GM19455 (cell line): ENCODE measurements at regions not wholly inside any gene's neighbourhood (a gene's known extent, or its start where the extent isn't known, plus 50 kb on each side); places are given as distances from the start of the nearest gene placed in this dataset.

Experiments used
- ATAC-seq: cut with Tn5 transposase; IDR thresholded peaks from one replicate; pipeline ENCODE4 v1.9.1; 2021; ENCODE audit not compliant: unreplicated experiment

DNA sequence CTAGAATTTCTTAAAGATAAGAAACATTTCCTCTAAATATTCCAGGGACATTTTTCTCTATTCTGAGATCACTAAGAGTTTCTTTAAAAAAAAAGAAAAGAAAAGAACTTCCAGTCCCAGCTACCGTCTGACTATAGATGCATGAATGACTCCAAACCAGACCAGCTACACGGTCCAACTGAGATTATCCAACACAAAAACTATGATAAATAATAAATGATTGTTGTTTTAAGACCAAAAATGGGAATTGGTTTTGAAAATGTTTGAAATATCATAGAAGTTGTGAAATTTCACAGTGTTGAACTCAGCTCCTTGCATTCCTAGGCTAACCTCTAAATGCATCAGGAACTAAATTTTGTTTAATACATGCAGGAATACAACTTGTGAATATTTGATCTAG is 1619.6 kb upstream of the LRRTM3 start:
- ATAC-seq: no peak

DNA sequence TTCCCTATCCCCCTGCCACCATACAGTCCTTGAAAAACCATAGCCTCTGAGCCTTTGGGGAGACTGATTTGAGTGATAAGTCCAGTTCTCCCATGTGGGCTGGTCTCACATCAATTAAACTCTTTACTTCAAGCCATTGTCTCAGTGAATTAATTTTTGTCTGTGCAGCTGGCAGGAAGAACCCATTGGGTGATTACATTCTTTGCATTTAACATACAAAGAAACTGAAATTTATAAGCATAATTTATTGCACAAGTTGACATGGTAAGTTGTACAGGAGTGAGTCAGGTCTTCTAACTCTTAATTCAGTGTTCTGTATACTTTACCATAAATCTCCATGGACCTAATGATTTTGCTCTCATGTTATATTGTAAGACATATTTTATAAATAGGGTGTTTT is 1613.0 kb upstream of the LRRTM3 start:
- ATAC-seq: no peak

DNA sequence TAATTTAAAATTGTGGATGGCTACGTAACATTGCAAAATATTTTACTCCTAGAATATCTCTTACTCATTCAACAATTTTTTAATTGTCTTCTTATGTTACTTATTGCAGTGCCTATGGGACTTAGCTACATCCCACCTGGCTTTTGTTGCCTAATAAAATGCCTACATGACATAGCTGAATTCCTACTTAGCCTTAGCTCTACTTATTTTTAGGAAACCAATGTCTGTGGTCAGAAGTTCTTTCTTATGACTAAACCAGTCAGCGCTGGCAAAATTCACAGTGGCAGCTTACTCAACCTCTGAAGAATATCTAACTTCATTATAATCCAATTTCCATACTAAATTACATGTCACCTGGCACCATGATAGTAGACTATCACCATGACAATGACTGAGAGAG is 1612.4 kb upstream of the LRRTM3 start:
- no peak for ATAC-seq

DNA sequence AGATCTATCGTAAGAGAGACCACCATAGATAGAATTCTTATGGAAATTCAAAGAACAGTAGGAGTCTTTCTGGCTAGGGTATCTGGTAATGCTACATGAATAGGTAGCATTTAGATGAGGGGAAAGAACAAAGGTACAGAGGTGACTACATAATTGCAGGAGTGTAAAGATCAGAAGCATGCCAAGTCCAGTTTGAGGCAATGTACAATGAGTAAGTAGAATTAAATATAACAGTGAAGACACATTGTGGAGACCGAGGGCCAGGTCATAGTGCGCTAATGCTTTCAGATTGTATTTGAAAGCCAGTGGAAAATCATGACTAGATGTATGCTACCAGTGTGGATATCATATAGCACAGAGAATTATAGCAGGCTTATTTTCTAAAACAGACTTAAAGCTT is 1611.6 kb upstream of the LRRTM3 start:
- no peak for ATAC-seq

DNA sequence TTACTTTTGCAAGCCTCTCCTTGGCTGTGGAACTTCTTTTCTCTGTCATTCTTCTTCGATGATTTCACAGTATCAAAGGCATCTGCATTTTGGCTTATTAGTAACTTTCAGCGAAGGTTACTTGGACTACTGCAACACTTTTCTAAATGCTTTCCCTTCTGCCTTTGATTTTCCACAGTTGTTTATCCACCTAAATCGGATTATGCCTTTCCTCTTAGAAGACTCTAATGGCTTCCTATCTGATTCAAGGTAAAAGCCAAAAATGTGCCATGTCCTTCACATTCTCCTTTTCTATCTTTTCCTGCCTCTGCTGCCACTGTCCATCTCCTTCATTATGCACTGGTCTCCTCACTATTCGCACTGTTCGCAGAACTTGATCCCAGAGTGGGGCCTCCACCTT is 1606.3 kb upstream of the LRRTM3 start:
- no peak for ATAC-seq

DNA sequence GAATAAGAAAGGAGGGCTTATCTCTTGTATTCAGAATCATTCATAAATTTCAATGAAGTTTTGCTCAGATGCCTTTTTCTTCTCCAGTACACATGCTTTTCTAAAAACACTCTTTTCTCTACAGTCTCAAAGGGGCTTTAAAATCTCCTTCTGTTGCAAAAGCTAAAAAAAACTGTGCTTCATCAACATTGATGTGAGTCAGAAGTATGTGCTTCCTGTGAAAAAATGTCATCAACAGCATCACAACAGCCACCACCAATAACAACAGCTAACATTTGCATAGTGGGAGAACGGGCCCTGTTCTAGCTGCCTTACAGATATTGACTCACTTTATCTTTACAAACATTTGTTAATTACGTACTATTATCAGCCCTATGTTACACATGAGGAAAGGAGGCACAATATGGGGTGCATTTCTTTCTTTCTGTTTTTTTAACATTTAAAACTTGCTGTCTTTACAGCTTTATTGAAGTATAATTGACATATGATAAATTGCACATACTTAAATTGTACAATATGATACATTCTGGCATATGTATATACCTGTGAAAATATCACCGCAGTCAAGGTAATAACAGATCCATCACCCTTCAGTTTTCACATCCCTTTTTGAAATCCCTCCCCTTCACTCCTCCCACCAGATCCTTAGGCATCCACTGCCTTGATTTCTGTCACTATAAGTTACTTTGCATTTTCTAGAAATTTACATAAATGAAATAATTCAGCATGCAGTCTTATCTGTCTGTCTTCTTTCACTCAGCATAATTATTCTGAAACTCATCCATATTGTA is 1605.4 kb upstream of the LRRTM3 start:
- no peak for ATAC-seq

DNA sequence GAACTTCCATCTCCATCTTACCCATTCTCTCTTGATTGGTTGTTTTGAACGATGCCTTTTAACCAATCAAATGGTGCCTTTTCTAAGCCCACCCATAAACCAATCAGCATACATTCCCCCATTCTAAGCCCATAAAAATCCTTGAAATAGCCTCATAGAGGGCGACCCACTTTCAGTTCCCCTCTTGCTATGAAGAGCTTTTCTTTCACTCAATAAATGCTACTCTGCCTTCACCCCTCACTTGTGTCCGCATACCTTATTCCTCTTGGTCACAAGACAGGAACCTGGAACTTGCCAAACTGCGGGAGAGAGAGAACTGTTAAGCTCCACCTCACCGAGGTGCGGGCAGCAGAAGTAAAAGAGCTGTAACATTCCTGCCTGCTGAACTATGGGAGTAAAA is 1602.0 kb upstream of the LRRTM3 start:
- no peak for ATAC-seq

DNA sequence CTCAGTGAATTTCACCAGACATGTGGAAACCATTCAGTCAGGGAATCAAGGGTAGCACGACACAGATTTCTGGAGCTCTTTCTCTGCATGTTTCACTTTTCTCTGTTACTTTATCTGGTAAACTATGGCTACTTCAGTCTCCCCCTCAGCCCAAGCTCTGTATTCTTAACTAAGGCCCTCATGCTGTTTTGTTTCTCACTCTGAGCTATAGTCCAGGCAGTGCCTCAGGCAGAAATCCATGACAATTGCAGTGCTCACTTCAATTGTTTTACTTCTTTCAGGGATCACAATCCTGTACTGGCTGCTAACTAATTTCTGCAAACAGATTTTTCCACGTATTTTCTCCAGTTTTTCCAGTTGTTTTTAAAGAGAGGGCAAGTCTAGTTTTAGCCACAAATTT is 1599.9 kb upstream of the LRRTM3 start:
- ATAC-seq: no peak

DNA sequence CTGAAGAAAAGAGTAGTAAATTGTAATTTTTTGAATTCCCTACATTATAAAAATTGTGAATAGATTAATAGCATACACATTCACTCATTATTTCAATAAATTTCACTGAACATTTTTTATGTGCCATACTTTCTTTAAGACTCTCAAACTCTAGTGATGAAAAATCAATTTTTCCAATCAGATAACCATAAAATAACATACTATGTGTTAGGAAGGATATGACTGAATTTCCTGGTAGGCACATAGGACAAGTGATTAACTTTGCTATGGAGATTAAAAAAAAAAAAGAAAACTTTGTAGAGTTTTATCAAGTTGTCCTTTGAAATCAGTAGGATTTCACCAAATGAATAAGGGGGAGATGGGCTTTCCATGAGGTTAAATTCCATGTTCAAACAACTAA is 1597.3 kb upstream of the LRRTM3 start:
- ATAC-seq: no peak

DNA sequence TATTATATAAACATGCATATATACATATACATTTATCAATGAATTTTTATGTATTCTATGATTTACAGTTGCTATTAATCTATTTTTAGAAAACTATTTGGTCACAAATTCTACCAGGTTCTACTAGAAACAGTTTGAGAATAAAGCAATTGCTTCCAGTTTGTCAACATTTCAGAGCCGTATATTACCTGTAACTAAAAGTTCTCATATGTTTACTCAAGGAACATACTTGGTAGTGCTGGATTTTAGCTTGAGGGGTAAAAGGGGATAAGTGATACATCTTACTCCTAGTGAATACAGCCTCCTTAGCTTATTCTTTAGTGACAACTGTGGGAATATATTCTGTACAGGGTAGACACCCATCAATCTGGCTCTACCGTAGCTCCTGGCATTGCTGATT is 1590.5 kb upstream of the LRRTM3 start:
- no peak for ATAC-seq

DNA sequence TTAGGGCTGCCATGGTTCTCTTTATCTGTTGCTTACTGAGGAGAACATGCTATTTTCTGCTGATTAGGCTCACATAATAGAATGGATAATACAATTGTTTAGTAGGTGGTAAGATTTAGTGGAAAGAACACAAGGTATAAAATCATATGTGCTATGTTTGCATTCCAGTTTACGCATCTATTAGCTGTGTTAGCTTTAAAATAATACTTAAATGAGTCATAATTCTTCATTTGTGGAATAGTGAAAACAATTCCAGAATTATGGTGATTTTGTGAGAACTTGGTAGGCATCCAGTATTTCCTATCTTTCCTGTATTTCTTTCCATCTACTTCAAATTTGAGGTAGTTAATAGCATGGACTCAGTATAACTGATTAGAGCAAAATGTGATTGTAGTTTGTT is 1585.5 kb upstream of the LRRTM3 start:
- ATAC-seq: no peak

DNA sequence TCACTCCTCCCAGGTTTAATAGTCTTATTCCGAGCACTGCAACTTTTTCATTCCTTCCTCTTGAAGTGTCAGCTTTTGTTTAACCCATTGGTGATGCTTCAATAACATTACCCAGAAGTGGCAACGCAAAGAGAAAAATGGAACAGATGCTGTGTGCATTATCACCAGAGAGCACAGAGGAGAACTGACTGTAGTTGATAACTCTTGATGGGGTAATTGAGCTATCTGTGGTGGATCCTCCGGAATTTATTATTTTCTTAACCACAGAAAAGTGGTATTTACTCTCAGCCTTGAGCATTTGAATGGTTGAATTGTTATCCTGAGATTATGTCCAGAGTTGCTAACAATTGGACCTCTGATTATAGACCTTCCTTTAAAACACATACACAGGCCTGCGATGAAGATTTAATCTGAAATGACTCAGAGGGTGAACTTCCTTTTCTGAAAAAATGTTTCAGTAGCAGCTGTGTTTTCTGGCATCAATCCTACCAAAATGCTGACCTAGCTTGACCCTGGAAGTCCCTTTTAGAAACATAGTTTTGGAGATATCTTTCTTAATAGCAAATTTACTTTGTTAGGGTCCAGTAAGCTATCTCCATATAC is 1584.4 kb upstream of the LRRTM3 start:
- no peak for ATAC-seq

DNA sequence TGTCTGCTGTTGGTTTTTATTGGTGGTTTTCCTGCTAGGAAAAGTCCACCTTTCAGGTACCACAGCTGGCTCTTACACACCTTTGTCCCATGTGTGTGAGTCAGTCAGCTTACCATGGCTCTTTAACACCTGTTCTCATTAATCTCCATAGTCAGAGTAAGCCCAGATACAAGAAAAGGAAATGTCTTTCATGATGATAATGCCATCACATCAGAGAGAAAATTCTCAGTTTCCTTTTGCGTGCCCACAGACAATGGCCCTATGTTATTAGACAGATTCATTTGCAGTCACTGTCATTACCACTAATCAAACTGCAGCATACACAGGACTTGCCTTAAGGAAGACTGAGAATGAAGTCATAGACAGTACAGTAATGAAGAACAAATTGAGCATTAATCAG is 1583.6 kb upstream of the LRRTM3 start:
- no peak for ATAC-seq

DNA sequence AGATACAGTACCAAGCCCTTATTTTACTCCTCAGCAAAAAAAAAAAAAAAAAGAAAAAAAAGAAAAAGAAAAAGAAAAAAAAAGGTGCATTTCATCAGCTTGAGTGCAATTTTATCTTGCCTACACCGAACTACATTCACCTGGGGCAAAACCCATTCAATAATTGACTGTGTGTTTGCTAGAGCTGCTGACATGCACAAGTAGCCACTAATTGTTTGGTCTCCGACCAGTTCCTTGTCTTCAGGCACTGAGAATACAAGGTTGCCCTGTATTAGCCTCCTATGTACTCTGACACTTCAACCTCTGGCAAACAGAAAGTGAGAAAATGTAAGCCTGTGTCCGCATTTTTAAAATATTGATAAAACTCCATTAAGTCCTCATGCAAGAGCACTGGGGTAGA is 1579.4 kb upstream of the LRRTM3 start:
- no peak for ATAC-seq

DNA sequence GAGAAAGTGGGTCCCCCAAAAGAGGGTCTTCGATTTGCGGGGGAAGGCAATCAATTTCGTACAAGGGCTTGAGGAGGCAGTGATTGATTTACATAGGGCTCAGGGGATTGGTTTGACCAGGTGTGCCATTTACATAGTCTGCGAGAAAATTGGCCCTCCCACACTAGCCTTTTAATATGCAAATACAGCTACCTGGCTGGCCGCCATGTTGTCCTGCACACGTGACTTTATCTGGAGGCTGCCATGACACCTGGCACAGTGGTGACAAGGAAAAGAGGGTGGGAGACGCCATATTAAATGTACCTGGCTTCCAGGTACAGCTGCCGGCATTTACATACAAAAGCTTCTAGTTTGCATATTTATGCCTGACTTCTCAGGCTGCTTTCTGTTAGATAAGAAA is 1577.2 kb upstream of the LRRTM3 start:
- no peak for ATAC-seq

DNA sequence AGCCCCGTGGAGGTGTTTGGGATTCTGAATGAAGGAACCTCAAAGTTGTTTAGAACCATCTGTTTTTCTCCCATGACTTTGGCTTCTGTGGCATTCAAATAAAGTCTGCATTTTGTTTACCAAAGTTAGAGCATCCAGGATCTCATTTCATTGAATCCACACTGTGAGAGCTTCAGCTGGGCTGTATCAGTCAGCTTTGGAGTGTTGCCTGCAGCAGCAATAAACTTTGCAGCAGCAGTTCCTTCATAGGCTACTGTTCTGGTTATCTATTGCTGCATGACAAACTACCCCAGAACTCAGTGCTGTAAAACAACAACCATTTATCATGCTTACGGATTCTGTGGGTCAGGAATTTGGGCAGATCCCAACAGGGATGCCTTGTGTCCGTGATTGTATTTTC is 1575.2 kb upstream of the LRRTM3 start:
- no peak for ATAC-seq

DNA sequence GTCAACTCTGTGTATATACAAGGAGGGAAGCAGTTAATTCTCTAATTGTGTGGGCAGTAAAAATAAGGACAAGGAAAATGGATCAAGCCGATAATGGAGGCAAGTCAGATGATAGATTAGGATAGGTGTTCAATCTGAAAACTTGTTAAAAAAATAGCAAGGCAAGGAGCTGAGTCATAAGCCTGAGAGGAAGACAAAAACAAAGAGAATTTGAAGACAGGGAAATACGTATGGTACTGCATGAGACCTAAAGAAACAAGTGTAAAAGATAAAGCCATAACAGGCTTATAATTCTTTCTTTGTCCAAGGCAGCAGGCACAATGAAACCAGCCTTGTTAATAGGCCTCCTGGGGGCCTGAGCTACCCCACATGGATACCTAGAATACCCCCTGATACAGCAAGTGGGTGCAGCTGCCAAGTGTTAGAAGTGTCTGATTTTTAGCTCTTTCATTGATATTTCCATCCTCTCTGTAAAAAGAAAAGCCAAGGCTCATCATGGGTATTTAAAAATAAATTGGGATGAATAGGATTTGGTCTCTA is 1570.6 kb upstream of the LRRTM3 start:
- ATAC-seq: no peak

DNA sequence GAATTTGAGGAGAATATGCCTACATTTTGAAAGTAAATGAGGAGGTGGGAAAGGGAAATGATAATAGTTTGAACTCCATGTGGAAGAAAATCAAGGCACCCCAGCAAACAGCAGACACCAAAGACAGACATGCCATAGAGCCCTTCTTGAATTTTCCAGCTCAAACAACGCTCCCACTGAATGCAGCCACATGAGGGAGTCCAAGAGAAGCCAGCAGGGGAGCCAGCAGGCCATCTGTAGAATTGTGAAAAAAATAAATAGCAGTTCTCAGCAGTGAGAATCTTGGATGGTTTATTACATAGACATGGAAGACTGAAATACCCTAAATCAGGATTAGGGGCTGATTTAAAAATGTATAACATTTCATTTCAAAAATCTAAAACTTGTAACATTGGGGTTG is 1567.3 kb upstream of the LRRTM3 start:
- no peak for ATAC-seq

DNA sequence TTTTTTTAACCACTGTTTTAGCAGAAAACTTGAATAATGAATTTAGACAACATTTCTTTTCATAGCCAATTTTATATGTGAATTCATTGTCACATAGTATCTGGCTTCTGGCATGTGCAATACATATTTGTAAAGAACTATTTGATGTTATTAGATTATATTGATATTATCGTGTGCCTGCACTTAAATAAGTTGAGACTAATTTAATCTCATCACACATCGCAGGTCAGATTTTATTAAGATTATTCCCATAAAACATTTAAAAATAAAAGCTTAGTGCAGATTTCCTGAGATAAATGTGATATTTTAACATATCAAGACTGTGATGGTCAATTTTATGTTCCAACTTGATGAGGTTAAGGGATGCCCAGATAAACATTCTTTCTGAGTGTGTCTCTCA is 1565.3 kb upstream of the LRRTM3 start:
- ATAC-seq: no peak

DNA sequence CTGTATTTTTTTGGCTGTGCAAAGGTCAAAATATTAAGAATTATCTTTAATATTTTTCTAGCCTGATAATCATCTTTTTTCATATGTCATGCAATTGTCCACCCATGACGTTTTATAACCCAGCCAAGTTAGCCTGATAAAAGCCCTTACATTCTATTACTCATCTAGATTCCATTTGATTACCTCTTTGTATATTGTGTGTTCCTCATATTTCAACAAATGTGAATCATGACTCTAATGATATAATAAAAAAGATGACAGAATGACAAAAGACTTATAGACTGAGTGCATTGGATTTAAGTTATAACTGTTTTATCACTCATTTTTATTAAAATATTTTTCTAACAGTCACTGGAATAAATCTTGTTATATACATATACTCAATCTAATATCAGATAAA is 1560.0 kb upstream of the LRRTM3 start:
- ATAC-seq: no peak

DNA sequence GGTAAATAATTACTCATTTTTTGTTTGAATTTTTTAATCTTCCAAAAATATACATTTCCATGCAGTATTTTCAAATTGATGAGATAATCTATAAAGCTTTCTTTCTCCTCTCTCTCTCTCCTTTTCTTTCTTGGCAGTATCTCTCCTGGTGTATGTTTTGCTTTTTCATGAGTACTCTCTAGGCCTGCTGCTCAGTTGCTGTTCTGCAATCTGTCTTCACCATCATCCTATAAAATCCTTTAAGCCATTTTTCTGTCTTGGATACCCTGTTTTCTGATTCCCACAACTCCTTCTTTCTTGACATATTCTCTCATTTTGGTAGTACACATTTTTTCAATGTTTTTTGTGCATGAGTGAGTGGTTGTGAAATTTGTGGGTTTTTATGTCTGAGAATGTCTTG is 1558.1 kb upstream of the LRRTM3 start:
- ATAC-seq: no peak

DNA sequence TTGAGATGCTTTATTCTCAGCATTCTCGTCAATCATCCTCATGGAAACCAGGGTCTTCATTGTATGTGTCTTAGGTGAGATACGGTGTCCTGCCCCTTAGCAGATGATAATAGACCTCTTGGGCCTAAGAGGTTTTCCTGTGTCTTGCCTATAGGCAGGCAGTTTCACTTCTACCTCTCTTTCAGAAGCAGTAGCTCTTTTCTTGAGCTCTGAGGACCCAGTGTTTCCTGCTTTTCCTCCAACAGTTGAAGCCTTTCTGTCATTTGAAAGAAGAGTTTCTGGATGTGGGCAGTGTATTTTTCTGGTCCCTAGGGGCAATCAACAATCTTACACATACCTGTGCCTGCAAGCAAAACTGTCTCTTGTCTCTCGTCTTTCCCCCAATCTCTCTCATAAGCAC is 1550.3 kb upstream of the LRRTM3 start:
- ATAC-seq: no peak

DNA sequence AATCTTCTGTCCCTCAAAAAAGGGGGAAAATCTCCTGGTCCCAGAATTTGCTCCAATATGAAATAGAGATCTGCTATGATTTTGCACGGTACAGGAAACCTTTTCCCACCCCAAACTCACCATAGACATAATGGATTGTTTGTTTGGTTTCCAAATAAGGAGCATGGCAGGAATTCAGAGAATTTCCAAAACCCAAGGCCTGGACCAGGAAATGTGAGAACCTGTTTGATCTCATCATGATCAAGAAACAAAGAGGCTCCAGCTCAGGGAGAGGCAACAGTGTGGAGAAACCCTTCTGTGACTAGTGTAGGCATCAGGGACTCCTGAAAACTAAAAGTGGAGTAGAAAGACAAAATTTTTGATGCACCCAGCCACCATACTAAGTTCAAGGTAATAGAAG is 1548.1 kb upstream of the LRRTM3 start:
- ATAC-seq: no peak
